ENCODE measurements at regions not wholly inside any gene's neighbourhood (a gene's known extent, or its start where the extent isn't known, plus 50 kb on each side); places are given as distances from the start of the nearest gene placed in this dataset.

DNA sequence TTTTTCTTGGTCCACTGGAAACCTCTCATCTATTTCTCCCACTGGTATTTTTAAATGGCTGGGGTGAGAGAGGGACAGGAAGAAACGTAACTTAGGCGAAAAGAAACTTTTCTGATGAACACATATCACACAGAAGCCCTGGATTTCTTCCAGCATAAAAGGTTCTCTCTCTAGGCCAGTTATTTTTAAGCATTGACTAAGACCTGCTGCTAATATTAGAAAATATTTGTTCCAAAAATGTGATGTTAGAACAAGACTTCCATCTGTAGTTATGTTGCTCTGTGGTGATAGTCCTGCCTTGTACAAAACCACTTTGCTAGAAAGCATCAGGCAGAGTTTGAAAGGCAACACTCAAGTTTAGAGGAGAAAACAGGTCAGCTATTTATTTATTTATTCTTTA, 537.7 kb downstream of the MCTP2 start:
- no peak for TF ChIP-seq SIN3A (IDR thresholded peaks at IDR 0.05; ENCODE audit: borderline replicate concordance, insufficient read depth, low read length)
- TF ChIP-seq FOXP2 (optimal IDR thresholded peaks at IDR 0.05; ENCODE audit: borderline replicate concordance, extremely low read depth, extremely low read length, insufficient read depth) = no peak
- no peak for TF ChIP-seq TAF1 (IDR thresholded peaks at IDR 0.05; ENCODE audit: borderline replicate concordance, insufficient read depth, low read length)
- TF ChIP-seq, protein P1, sequence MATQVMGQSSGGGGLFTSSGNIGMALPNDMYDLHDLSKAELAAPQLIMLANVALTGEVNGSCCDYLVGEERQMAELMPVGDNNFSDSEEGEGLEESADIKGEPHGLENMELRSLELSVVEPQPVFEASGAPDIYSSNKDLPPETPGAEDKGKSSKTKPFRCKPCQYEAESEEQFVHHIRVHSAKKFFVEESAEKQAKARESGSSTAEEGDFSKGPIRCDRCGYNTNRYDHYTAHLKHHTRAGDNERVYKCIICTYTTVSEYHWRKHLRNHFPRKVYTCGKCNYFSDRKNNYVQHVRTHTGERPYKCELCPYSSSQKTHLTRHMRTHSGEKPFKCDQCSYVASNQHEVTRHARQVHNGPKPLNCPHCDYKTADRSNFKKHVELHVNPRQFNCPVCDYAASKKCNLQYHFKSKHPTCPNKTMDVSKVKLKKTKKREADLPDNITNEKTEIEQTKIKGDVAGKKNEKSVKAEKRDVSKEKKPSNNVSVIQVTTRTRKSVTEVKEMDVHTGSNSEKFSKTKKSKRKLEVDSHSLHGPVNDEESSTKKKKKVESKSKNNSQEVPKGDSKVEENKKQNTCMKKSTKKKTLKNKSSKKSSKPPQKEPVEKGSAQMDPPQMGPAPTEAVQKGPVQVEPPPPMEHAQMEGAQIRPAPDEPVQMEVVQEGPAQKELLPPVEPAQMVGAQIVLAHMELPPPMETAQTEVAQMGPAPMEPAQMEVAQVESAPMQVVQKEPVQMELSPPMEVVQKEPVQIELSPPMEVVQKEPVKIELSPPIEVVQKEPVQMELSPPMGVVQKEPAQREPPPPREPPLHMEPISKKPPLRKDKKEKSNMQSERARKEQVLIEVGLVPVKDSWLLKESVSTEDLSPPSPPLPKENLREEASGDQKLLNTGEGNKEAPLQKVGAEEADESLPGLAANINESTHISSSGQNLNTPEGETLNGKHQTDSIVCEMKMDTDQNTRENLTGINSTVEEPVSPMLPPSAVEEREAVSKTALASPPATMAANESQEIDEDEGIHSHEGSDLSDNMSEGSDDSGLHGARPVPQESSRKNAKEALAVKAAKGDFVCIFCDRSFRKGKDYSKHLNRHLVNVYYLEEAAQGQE (IDR thresholded peaks at IDR 0.05; ENCODE audit: insufficient read depth in 1 of 2, low read depth in 2 of 2, low read length in 2 of 2) = no peak
- TF ChIP-seq POLR2AphosphoS5 (IDR thresholded peaks at IDR 0.05; ENCODE audit: low read depth, low read length) = no peak

- TF ChIP-seq TAF1 (IDR thresholded peaks at IDR 0.05; ENCODE audit: borderline replicate concordance, insufficient read depth, low read length) (no peak), SIN3A (IDR thresholded peaks at IDR 0.05; ENCODE audit: borderline replicate concordance, insufficient read depth, low read length) (no peak), FOXP2 (optimal IDR thresholded peaks at IDR 0.05; ENCODE audit: borderline replicate concordance, extremely low read depth, extremely low read length, insufficient read depth) (no peak), POLR2AphosphoS5 (IDR thresholded peaks at IDR 0.05; ENCODE audit: low read depth, low read length) (no peak)
- TF ChIP-seq, protein P1 (IDR thresholded peaks at IDR 0.05; ENCODE audit: insufficient read depth in 1 of 2, low read depth in 2 of 2, low read length in 2 of 2) = no peak
Measured at GRCh38 chr15:94770199-94770598, 538.8 kb downstream of the MCTP2 start.

DNA sequence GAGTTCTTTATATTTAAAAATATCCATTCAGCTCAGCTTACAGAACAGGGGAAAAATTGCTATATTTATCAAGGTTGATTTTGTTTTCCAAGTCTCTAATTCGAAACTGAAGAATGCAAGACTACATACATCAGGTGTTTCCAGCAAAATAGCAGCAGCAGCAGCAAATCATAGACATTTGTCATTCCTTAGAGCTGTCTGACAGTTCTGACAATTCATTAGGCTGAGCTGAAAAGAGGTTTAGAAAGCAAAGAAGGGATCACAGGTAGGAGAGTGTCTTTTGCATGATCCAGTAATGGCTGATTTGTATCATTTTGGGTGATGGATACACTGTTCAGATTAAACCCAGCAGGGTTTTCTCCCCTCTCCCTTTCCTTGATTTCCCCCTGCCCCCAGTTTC, 545.7 kb downstream of the MCTP2 start:
- TF ChIP-seq, protein P1 (IDR thresholded peaks at IDR 0.05; ENCODE audit: insufficient read depth in 1 of 2, low read depth in 2 of 2, low read length in 2 of 2) = no peak
- TF ChIP-seq TAF1 (IDR thresholded peaks at IDR 0.05; ENCODE audit: borderline replicate concordance, insufficient read depth, low read length) = no peak
- no peak for TF ChIP-seq POLR2AphosphoS5 (IDR thresholded peaks at IDR 0.05; ENCODE audit: low read depth, low read length)
- no peak for TF ChIP-seq SIN3A (IDR thresholded peaks at IDR 0.05; ENCODE audit: borderline replicate concordance, insufficient read depth, low read length)
- TF ChIP-seq FOXP2 (optimal IDR thresholded peaks at IDR 0.05; ENCODE audit: borderline replicate concordance, extremely low read depth, extremely low read length, insufficient read depth) = no peak

DNA sequence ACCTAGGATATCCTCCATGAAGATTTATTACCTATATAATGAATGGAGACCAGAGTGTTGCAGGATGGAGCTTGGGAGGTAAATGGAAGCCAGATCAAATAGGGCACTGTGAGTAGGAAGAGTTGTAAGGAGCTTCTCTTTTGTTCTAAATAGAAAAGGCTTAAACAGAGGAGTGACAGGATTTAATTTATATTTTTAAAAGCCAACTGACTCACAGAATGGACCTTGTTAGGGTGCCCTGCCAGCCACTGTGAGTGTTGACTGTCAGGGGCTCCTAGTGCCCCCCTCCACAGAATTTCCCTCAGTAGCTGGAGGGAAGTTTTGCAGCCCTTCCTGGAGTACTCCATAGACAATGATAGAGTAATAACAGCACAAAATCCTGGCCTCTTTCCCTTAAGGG, 547.5 kb downstream of the MCTP2 start:
- TF ChIP-seq SIN3A (IDR thresholded peaks at IDR 0.05; ENCODE audit: borderline replicate concordance, insufficient read depth, low read length) = no peak
- TF ChIP-seq TAF1 (IDR thresholded peaks at IDR 0.05; ENCODE audit: borderline replicate concordance, insufficient read depth, low read length) = no peak

- TF ChIP-seq, protein P1 (IDR thresholded peaks at IDR 0.05; ENCODE audit: insufficient read depth in 1 of 2, low read depth in 2 of 2, low read length in 2 of 2) = no peak
- TF ChIP-seq TAF1 (IDR thresholded peaks at IDR 0.05; ENCODE audit: borderline replicate concordance, insufficient read depth, low read length) = no peak
- no peak for TF ChIP-seq SIN3A (IDR thresholded peaks at IDR 0.05; ENCODE audit: borderline replicate concordance, insufficient read depth, low read length)
- TF ChIP-seq POLR2AphosphoS5 (IDR thresholded peaks at IDR 0.05; ENCODE audit: low read depth, low read length) = no peak
- TF ChIP-seq FOXP2 (optimal IDR thresholded peaks at IDR 0.05; ENCODE audit: borderline replicate concordance, extremely low read depth, extremely low read length, insufficient read depth) = no peak
Measured at GRCh38 chr15:94780166-94780565, 548.8 kb downstream of the MCTP2 start.

Measured in PFSK-1 (cell line).